Activated CD4-positive, alpha-beta T cell treated with anti-CD3 and anti-CD28 coated beads, Interleukin-2, amount 10 ng/mL, durations not matched to agents 24 days and 14 days (primary cell): ENCODE measurements at regions not wholly inside any gene's neighbourhood (a gene's known extent, or its start where the extent isn't known, plus 50 kb on each side); places are given as distances from the start of the nearest gene placed in this dataset.
"Not testable (repeated sequence)": the region's sequence is repeated elsewhere in the genome, so short reads cannot be mapped to it uniquely, and the experiment has no call there.

Experiments
- DNase-seq: peaks from one replicate; pipeline ENCODE4 v3.0.0; 2022
- H3K27ac Mint-ChIP-seq: one replicate; pipeline ENCODE4 v1.8.0; 2022; ENCODE audit warnings: mild to moderate bottlenecking, mixed read lengths
- H3K27me3 Mint-ChIP-seq: one replicate; pipeline ENCODE4 v1.8.0; 2022; ENCODE audit warnings: mixed read lengths
- H3K36me3 Mint-ChIP-seq: one replicate; pipeline ENCODE4 v1.8.0; 2022; ENCODE audit warnings: low read depth, mild to moderate bottlenecking, mixed read lengths
- H3K4me1 Mint-ChIP-seq: one replicate; pipeline ENCODE4 v1.8.0; 2021; ENCODE audit warnings: mixed read lengths
- H3K4me3 Mint-ChIP-seq: one replicate; pipeline ENCODE4 v1.8.0; 2022; ENCODE audit warnings: mild to moderate bottlenecking, moderate library complexity, mixed read lengths
- H3K9me3 Mint-ChIP-seq: one replicate; pipeline ENCODE4 v1.8.0; 2021; ENCODE audit warnings: mixed read lengths
- intact Hi-C: fragments of 100-400 bp; cut with micrococcal nuclease; formaldehyde crosslinking; loops from one replicate; pipeline ENCODE4 v1.15.1; 2023

DNA sequence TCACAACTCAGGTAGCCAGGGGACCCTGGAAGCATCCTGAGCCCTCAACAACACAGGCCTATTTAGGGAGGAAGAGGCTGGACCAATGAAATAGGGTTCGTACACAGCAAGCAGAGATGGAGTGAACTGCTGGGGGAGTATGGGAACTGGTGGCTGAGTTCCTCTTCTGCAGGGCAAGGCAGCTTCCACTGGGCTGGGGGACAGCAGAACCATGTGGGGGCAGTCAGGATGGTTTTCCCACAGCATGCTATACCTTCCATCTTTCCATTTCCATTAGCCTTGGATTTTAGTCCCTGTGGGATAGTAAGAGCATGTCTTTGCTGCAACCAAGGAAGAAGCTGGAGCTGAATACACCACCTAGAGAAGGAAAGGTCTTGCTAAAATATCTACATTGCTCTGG is 370.6 kb downstream of the CCSER2 start:
- H3K4me3 Mint-ChIP-seq = no peak overlapping the region
- no peak overlapping the region for H3K27ac Mint-ChIP-seq
- H3K27me3 Mint-ChIP-seq = no peaks in the 10 kb centered on the region
- no peak for DNase-seq
- no peaks in the 10 kb centered on the region for H3K9me3 Mint-ChIP-seq
- H3K36me3 Mint-ChIP-seq = no peaks in the 10 kb centered on the region
- no peaks in the 10 kb centered on the region for H3K4me1 Mint-ChIP-seq
- intact Hi-C loops = no loop called here

GRCh38 chr10:84700668-84701369 is 372.4 kb downstream of the CCSER2 start:
- no peaks in the 10 kb centered on the region for H3K36me3 Mint-ChIP-seq
- intact Hi-C loops = no loop called here
- no peaks in the 10 kb centered on the region for H3K4me1 Mint-ChIP-seq
- H3K4me3 Mint-ChIP-seq = no peak overlapping the region
- no peaks in the 10 kb centered on the region for H3K27me3 Mint-ChIP-seq
- DNase-seq = no peak
- H3K9me3 Mint-ChIP-seq = no peaks in the 10 kb centered on the region
- no peak overlapping the region for H3K27ac Mint-ChIP-seq

- intact Hi-C loops = no loop called here
- no peak overlapping the region for H3K4me3 Mint-ChIP-seq
- H3K27me3 Mint-ChIP-seq = no peaks in the 10 kb centered on the region
- no peak for DNase-seq
- H3K9me3 Mint-ChIP-seq = no peaks in the 10 kb centered on the region
- H3K27ac Mint-ChIP-seq = no peak overlapping the region
- H3K4me1 Mint-ChIP-seq = no peaks in the 10 kb centered on the region
- H3K36me3 Mint-ChIP-seq = no peaks in the 10 kb centered on the region
These were observed 373.0 kb downstream of the CCSER2 start for GRCh38 chr10:84701370-84701720.

DNA sequence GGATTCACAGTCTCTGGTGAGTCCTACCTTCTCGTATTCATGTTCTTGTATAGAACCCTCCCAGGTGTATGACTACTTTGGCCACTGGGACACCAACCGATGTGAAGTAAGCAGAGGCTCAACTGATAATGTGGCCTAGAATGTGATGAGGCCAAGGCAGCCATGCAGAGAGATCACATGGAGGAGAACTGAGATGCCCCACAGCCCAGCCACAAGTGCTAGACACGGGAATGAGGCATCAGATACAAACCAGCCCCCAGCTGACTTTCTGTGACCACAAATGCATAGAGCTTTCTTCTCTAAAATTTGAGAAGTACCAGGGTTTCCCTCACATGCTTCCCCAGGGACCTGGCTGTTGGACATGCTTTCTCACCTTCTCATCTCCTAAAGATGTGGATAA is 375.7 kb downstream of the CCSER2 start:
- intact Hi-C loops = no loop called here
- no peak overlapping the region for H3K4me3 Mint-ChIP-seq
- no peaks in the 10 kb centered on the region for H3K27me3 Mint-ChIP-seq
- no peaks in the 10 kb centered on the region for H3K36me3 Mint-ChIP-seq
- H3K27ac Mint-ChIP-seq = no peak overlapping the region
- DNase-seq = no peak
- no peaks in the 10 kb centered on the region for H3K4me1 Mint-ChIP-seq
- no peaks in the 10 kb centered on the region for H3K9me3 Mint-ChIP-seq

- Mint-ChIP-seq H3K4me3 (no peak overlapping the region), H3K36me3 (no peaks in the 10 kb centered on the region), H3K27me3 (peaks cover 5% of the 10 kb centered on the region), H3K4me1 (no peaks in the 10 kb centered on the region), H3K9me3 (no peaks in the 10 kb centered on the region), H3K27ac (no peak overlapping the region)
- intact Hi-C loops = no loop called here
- DNase-seq = no peak
These were observed 378.0 kb downstream of the CCSER2 start for GRCh38 chr10:84706431-84706830.

- Mint-ChIP-seq H3K4me3 (no peak overlapping the region), H3K27me3 (peaks cover 5% of the 10 kb centered on the region), H3K9me3 (no peaks in the 10 kb centered on the region), H3K4me1 (no peaks in the 10 kb centered on the region), H3K27ac (no peak overlapping the region), H3K36me3 (no peaks in the 10 kb centered on the region)
- no peak for DNase-seq
- intact Hi-C loops = no loop called here
These were observed 378.5 kb downstream of the CCSER2 start for GRCh38 chr10:84706875-84707274.

GRCh38 chr10:84715911-84716310 is 387.5 kb downstream of the CCSER2 start:
- peaks cover 4% of the 10 kb centered on the region for H3K27me3 Mint-ChIP-seq
- H3K27ac Mint-ChIP-seq = no peak overlapping the region
- H3K4me3 Mint-ChIP-seq = no peak overlapping the region
- intact Hi-C loops = loop anchor here (2.0 to 5.0 kb wide), 2 partner anchors 175 to 339 kb away; no protein-coding TSS in a partner anchor
- DNase-seq = peak; percentile 65
- H3K4me1 Mint-ChIP-seq = no peaks in the 10 kb centered on the region
- H3K9me3 Mint-ChIP-seq = no peaks in the 10 kb centered on the region
- H3K36me3 Mint-ChIP-seq = no peaks in the 10 kb centered on the region

DNA sequence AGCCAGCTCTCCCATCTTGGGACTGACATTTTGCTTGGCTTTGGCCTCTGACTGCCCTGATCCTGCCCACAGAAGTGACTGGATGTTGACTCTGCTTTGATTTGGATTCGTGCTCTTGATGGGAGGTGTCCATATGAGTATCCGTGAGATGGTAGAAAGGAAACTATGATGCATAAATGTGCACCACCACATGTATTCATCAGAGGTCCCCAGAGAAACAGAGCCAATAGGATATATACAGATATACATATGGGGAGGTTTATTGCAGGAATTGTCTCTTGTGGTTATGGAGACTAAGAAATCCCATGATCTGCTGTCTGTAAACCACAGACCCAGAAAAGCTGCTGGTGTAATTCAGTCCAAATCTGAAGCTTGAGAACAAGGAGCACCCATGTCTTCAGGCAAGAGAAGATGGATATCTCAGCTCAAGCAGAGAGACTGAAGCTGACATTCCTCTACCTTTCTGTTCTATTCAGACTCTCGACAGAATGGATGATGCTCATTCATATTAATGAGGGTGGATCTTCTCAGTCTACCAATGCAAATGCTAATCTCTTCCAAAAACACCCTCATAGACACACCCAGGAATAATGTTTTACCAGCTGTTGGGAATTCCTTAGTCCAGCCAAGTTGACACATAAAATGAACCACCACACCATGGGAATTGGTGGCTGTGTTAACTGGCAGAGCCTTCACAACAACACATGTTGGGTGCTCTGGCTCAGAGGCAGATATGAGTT is 390.7 kb downstream of the CCSER2 start:
- DNase-seq = no peak
- no peaks in the 10 kb centered on the region for H3K27me3 Mint-ChIP-seq
- no peaks in the 10 kb centered on the region for H3K9me3 Mint-ChIP-seq
- no peak overlapping the region for H3K27ac Mint-ChIP-seq
- intact Hi-C loops = loop anchor here (5.0 kb wide), 1 partner anchor 342 kb away; no protein-coding TSS in a partner anchor
- H3K4me1 Mint-ChIP-seq = no peaks in the 10 kb centered on the region
- no peaks in the 10 kb centered on the region for H3K36me3 Mint-ChIP-seq
- H3K4me3 Mint-ChIP-seq = no peak overlapping the region

DNA sequence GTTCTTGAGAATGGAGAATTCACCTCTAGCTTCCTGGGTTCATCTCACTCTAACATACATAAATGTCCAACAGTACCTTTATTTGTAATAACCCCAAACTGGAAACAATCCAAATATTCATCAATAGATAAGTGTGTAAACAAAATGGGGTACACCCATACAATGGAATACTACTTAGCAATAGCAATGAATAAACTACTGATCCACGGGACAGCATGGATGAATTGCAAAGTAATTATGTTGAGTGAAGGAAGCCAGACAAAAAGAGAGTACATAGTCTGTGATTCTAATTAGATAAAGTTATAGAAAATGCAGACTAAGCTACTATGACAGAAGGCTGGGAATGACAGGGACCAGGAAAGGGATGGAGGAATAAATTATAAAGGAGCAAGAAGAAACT is 391.3 kb downstream of the CCSER2 start:
- Mint-ChIP-seq H3K27ac (no peak overlapping the region), H3K4me3 (no peak overlapping the region), H3K4me1 (no peaks in the 10 kb centered on the region), H3K36me3 (no peaks in the 10 kb centered on the region), H3K9me3 (no peaks in the 10 kb centered on the region), H3K27me3 (no peaks in the 10 kb centered on the region)
- intact Hi-C loops = loop anchor here (5.0 kb wide), 1 partner anchor 342 kb away; no protein-coding TSS in a partner anchor
- DNase-seq = no peak

- intact Hi-C loops = no loop called here
- no peaks in the 10 kb centered on the region for H3K36me3 Mint-ChIP-seq
These were observed 399.0 kb downstream of the CCSER2 start for GRCh38 chr10:84727398-84727797.

GRCh38 chr10:84739126-84739525 is 410.7 kb downstream of the CCSER2 start:
- H3K4me3 Mint-ChIP-seq, H3K4me1 Mint-ChIP-seq, H3K36me3 Mint-ChIP-seq, intact Hi-C loops, H3K9me3 Mint-ChIP-seq, H3K27ac Mint-ChIP-seq, DNase-seq, H3K27me3 Mint-ChIP-seq: not testable (repeated sequence)

More at GRCh38 chr10:84727398-84727797, 399.0 kb downstream of the CCSER2 start:
- H3K4me3 Mint-ChIP-seq = no peak overlapping the region
- DNase-seq = no peak
- no peaks in the 10 kb centered on the region for H3K4me1 Mint-ChIP-seq
- H3K9me3 Mint-ChIP-seq = peaks cover 7% of the 10 kb centered on the region
- no peak overlapping the region for H3K27ac Mint-ChIP-seq
- no peaks in the 10 kb centered on the region for H3K27me3 Mint-ChIP-seq

- Mint-ChIP-seq H3K9me3 (no peaks in the 10 kb centered on the region), H3K36me3 (no peaks in the 10 kb centered on the region), H3K4me1 (no peaks in the 10 kb centered on the region), H3K27ac (no peak overlapping the region), H3K27me3 (peaks cover 4% of the 10 kb centered on the region), H3K4me3 (no peak overlapping the region)
- intact Hi-C loops = no loop called here
- no peak for DNase-seq
These were observed 411.3 kb downstream of the CCSER2 start for GRCh38 chr10:84739641-84740040.

DNA sequence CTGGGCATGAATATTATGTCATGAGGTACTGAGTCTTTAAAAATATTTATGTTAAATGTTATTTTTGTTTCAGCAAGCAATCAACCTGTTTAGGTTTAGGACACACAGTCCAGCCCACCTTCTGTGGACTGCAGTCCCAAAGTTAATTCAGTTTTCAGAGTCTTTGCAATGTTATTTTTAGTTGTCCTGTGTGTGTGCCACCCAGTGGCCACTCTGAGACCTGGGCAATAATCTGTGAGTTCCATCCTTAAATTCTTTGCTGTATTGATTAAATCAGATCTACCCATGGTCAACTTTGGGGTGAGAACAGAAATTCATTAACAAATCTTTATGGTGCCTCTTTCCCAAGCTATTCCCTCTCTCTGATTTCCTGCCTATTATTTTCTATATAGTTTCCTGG is 415.1 kb downstream of the CCSER2 start:
- Mint-ChIP-seq H3K4me1 (no peaks in the 10 kb centered on the region), H3K4me3 (no peak overlapping the region), H3K27me3 (peaks cover 4% of the 10 kb centered on the region), H3K36me3 (no peaks in the 10 kb centered on the region), H3K27ac (no peak overlapping the region), H3K9me3 (no peaks in the 10 kb centered on the region)
- intact Hi-C loops = no loop called here
- DNase-seq = no peak

DNA sequence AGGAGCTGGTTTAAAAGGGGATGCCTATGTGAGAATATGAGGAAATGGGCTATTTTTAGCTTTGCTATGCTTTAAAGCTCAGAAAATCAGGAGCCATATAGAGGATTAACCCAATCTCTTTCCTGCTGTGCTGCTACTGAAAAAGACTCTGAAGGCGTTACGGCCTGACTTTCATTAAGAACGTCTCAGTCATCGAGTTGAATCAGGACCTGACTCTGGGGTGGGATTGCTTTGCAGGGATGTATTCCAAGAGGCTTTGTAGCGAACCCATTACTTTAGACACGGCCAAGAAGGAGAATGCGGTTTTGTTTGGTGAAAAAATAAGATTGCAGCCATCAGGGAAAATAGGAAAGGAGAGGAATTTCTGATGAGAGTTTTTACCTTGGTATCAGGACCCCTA is 426.9 kb downstream of the CCSER2 start:
- Mint-ChIP-seq H3K9me3 (no peaks in the 10 kb centered on the region), H3K27me3 (no peaks in the 10 kb centered on the region), H3K4me3 (no peak overlapping the region), H3K4me1 (no peaks in the 10 kb centered on the region), H3K27ac (no peak overlapping the region), H3K36me3 (no peaks in the 10 kb centered on the region)
- intact Hi-C loops = no loop called here
- DNase-seq = no peak
